ENCODE measurements at regions not wholly inside any gene's neighbourhood (a gene's known extent, or its start where the extent isn't known, plus 50 kb on each side); places are given as distances from the start of the nearest gene placed in this dataset.

DNA sequence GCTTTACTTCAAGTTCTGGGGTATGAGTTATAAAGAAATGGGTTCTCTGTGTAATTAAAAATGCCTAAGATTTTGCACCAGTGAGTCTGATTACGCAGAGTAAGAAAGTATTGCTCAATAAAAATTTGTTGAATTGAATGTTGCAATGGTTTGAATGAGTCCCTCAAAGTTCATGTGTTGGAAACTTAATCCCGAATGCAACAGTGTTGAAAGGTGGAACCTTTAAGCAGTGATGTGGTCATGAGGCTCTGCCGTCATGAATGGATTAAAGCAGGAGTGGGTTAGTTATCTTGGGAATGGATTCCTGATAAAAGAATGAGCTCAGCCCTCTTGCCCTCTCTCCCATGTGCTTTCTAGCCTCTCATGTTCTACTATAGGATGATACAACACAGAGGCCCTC lies 52.6 kb upstream of the SESN3 start:
- H3K4me2 ChIP-seq = no peak overlapping the region
- no peaks in the 10 kb centered on the region for H3K4me1 ChIP-seq

DNA sequence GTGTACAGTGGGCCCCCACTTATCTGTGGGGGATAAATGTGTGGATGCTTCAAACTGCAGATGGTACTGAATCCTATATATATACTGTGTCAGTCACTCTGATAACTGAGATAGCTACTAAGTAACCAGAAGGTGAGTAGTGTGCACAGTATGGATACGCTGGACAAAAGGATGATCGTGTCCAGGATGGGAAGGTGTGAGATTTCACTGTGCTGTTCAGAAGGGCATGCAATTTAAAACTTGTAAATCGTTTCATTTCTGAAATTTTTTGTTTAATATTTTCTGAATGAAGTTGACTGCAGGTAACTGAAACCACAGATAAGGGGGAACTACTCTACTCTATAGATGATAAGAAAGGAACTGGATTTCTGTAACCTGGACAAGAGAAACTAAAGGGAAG lies 52.1 kb upstream of the SESN3 start:
- no peak for TF ChIP-seq Cebpa-rat (IDR thresholded peaks at IDR 0.05)
- H4K20me1 ChIP-seq = no peaks in the 10 kb centered on the region
- H3K4me3 ChIP-seq = no peak overlapping the region
- no peaks in the 10 kb centered on the region for H3K9me3 ChIP-seq
- H3K4me2 ChIP-seq = no peak overlapping the region
- no peaks in the 10 kb centered on the region for H3K36me3 ChIP-seq
- no peaks in the 10 kb centered on the region for H3K27me3 ChIP-seq
- no peak overlapping the region for H3K9ac ChIP-seq
- H3K4me1 ChIP-seq = no peaks in the 10 kb centered on the region
- no peak overlapping the region for H3K27ac ChIP-seq

More for the DNA sequence above, 52.6 kb upstream of the SESN3 start:
- H3K9ac ChIP-seq = no peak overlapping the region
- no peaks in the 10 kb centered on the region for H3K36me3 ChIP-seq
- H3K9me3 ChIP-seq = no peaks in the 10 kb centered on the region
- no peak overlapping the region for H3K4me3 ChIP-seq
- no peak overlapping the region for H3K27ac ChIP-seq
- no peak for TF ChIP-seq Cebpa-rat (IDR thresholded peaks at IDR 0.05)
- no peaks in the 10 kb centered on the region for H3K27me3 ChIP-seq
- no peaks in the 10 kb centered on the region for H4K20me1 ChIP-seq

DNA sequence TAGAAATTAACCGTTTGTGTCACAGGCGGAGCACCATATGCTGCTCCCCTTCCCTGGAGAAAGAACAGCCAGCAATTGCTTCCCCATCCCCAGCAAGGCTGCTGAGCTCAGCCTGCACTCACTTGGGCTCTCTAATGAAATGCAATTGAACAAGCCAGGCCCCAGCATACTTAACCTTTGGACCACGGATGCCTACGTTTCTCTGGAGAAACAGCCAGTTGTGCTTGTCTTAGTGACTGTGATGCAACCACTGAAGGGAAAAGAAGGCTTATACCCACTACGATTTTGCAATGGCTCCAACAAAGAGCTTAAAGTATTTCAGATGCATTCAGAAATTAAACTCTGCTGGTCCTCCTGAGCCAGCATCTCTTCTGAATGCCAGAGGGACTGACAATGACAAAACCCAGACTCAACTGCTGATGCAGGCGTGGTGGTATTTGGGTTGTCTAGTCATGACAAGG lies 51.3 kb upstream of the SESN3 start:
- no peak overlapping the region for H3K9ac ChIP-seq
- no peak overlapping the region for H3K4me2 ChIP-seq
- H3K27ac ChIP-seq = no peak overlapping the region
- no peaks in the 10 kb centered on the region for H3K4me1 ChIP-seq
- H3K27me3 ChIP-seq = no peaks in the 10 kb centered on the region
- H4K20me1 ChIP-seq = no peaks in the 10 kb centered on the region
- no peaks in the 10 kb centered on the region for H3K9me3 ChIP-seq
- no peak overlapping the region for H3K4me3 ChIP-seq
- TF ChIP-seq Cebpa-rat (IDR thresholded peaks at IDR 0.05) = no peak
- no peaks in the 10 kb centered on the region for H3K36me3 ChIP-seq
